Nephron (organoid): ENCODE measurements at regions not wholly inside any gene's neighbourhood (a gene's known extent, or its start where the extent isn't known, plus 50 kb on each side); places are given as distances from the start of the nearest gene placed in this dataset.

Experiments used
- H3K27ac Mint-ChIP-seq, 3 experiments: 2 replicates each; pipeline ENCODE4 v1.8.0; 2020; ENCODE audit warnings: mixed read lengths in 3 of 3, mild to moderate bottlenecking in 2 of 3, moderate library complexity in 1 of 3
- H3K27me3 Mint-ChIP-seq: 2 replicates; pipeline ENCODE4 v1.8.0; 2021; ENCODE audit warnings: low read depth, mild to moderate bottlenecking, moderate library complexity, mixed read lengths
- H3K36me3 Mint-ChIP-seq: 2 replicates; pipeline ENCODE4 v1.8.0; 2020; ENCODE audit warnings: low read depth, mixed read lengths
- H3K4me1 Mint-ChIP-seq: 2 replicates; pipeline ENCODE4 v1.8.0; 2020; ENCODE audit warnings: mixed read lengths
- H3K4me3 Mint-ChIP-seq, 3 experiments: 2 replicates each; pipeline ENCODE4 v1.8.0; 2020; ENCODE audit warnings: mild to moderate bottlenecking in 3 of 3, mixed read lengths in 3 of 3, moderate library complexity in 2 of 3
- H3K9me3 Mint-ChIP-seq: 2 replicates; pipeline ENCODE4 v1.8.0; 2020; ENCODE audit warnings: mixed read lengths
- TF ChIP-seq, protein P1 (sequence below), 3 experiments: fragments of 200-600 bp; sonication (generic); IDR thresholded peaks; one replicate each; pipeline ENCODE4 v1.5.0; 2021; ENCODE audit warnings: antibody characterized with exemption in 3 of 3; ENCODE audit not compliant: unreplicated experiment in 3 of 3

DNA sequence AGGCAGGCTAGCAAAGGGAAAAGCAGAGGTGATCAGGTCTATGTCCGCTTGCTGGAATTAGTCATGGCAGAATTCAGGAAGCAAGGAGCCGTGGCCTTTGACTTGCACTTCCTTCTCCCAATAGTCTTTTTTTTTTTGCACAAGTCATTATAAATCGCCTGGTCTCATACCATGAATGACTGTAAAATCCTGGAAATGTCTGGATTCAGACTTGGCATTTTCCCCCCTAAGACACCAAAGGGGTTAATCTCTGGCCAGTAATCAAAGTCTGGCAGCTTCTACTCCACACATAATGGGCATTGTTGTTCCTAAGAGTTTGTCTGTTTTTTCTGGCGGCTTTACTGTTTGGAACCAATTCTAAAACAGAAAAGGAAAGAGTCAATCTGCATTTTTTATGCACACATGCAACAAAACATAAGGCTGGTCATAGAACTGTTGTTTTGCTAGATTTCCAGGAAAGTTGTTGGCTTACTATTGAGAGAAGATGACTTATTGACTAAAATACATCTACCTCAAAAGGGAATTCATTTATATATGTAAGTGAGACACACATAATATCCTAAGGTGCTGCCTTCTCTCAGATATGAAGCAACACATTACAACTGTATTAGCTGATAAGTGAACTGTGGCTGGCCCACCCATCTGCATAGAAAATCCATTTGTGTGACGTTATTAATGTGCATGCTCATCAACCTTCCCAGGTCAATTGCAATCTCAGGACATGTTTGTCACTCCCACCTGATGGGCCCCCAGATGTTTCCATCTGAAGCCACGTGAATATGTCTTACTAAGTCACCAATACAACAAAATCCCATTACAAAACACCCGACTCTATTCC, 157.3 kb downstream of the BTG1 start:
- TF ChIP-seq, protein P1, sequence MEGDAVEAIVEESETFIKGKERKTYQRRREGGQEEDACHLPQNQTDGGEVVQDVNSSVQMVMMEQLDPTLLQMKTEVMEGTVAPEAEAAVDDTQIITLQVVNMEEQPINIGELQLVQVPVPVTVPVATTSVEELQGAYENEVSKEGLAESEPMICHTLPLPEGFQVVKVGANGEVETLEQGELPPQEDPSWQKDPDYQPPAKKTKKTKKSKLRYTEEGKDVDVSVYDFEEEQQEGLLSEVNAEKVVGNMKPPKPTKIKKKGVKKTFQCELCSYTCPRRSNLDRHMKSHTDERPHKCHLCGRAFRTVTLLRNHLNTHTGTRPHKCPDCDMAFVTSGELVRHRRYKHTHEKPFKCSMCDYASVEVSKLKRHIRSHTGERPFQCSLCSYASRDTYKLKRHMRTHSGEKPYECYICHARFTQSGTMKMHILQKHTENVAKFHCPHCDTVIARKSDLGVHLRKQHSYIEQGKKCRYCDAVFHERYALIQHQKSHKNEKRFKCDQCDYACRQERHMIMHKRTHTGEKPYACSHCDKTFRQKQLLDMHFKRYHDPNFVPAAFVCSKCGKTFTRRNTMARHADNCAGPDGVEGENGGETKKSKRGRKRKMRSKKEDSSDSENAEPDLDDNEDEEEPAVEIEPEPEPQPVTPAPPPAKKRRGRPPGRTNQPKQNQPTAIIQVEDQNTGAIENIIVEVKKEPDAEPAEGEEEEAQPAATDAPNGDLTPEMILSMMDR (IDR thresholded peaks at IDR 0.05; ENCODE audit: unreplicated experiment in 3 of 3): no peak
- Mint-ChIP-seq H3K9me3 (no peaks in the 10 kb centered on the region), H3K27me3 (no peaks in the 10 kb centered on the region), H3K4me3 (no peak overlapping the region), H3K4me1 (peaks cover 43% of the 10 kb centered on the region), H3K36me3 (no peaks in the 10 kb centered on the region), H3K27ac (peak overlapping the region; percentile 37 to 71 (median 56))

DNA sequence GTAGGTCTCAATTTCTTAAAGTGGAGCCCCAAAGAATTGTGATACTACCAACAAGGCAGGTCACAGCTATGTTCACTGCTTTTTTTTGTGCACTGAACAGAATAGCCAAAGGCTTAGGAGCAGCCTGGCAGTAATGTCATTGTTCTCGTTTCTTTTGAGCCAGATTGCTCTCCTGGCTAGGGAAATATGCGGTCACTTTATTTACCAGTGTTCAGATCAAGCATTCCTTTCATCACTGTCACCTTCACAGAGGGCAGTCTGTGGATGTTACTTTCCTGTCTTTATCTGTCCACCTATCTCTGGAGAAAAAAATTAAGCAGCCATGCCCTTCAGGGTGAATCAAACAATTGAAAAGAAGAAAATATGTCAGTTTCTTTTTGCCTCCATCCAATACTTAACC, 159.6 kb downstream of the BTG1 start:
- H3K36me3 Mint-ChIP-seq: no peaks in the 10 kb centered on the region
- H3K27ac Mint-ChIP-seq: peak overlapping the region; percentile 48 to 89 (median 72)
- H3K4me1 Mint-ChIP-seq: peaks cover 52% of the 10 kb centered on the region
- no peak overlapping the region for H3K4me3 Mint-ChIP-seq
- TF ChIP-seq, protein P1 (IDR thresholded peaks at IDR 0.05; ENCODE audit: unreplicated experiment in 3 of 3): no peak
- H3K9me3 Mint-ChIP-seq: no peaks in the 10 kb centered on the region
- H3K27me3 Mint-ChIP-seq: no peaks in the 10 kb centered on the region

DNA sequence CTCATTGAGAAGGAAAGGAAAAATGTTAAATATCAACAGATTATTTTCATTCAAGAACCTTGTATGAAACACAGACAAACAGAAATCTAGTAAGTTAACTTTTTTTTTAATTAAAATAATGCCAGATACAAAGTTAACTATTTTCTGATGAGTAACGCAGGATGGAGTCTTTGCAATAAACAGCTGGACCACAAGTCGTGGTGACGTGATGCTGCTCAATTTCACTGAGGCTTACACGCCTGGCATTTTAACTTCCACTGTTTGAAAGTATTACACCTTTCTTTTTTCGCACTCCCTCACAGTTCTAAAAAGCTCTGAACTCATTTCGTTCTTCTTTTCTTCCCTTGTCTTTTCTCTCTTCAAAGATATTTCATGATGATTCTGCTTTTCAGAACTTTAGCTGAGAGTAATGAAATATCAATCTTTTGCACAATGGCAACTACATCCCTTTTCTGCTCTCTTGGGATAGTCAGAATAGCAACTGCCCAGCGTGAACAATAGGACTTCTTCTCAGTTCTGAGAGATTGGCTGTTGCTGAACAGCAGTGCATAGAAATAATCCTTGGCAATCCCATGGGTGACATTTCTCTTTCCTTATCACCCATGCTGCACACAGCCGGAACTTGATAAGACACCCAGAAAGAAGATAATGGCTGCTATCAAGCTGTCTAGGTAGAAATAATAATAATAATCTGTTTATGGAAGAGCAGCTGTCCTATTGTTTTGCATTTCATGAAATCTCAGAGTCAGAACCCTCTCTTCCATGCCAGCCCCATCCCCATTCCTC, 160.5 kb downstream of the BTG1 start:
- Mint-ChIP-seq H3K4me3 (no peak overlapping the region), H3K27ac (peak overlapping the region; percentile 39 to 89 (median 72)), H3K4me1 (peaks cover 46% of the 10 kb centered on the region), H3K36me3 (no peaks in the 10 kb centered on the region), H3K27me3 (no peaks in the 10 kb centered on the region), H3K9me3 (no peaks in the 10 kb centered on the region)
- TF ChIP-seq, protein P1 (IDR thresholded peaks at IDR 0.05; ENCODE audit: unreplicated experiment in 3 of 3): no peak

DNA sequence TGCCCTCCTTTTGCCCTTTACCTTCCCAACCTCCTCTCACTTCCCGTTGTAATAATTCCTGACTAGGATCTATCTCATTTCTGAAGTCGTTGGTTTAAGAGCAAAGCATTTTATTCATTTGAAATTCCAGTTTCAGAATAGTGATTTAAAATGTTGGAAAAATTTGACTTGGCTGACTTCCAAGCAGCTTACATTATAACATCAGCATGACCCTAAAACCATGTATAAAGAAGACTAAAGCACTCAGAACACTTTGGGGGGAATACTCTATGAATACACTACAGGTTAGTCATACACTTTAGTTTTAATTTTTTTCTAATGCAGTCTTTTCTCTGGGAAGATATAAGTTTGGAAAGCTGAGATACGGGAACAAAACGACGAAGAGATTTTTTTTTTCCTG, 161.1 kb downstream of the BTG1 start:
- Mint-ChIP-seq H3K36me3 (no peaks in the 10 kb centered on the region), H3K27ac (peak overlapping the region; percentile 72 to 85 (median 83)), H3K27me3 (no peaks in the 10 kb centered on the region), H3K9me3 (no peaks in the 10 kb centered on the region), H3K4me3 (peak overlapping the region in 1 of 3 experiments; percentile 1), H3K4me1 (peaks cover 46% of the 10 kb centered on the region)
- TF ChIP-seq, protein P1 (IDR thresholded peaks at IDR 0.05; ENCODE audit: unreplicated experiment in 3 of 3): no peak

DNA sequence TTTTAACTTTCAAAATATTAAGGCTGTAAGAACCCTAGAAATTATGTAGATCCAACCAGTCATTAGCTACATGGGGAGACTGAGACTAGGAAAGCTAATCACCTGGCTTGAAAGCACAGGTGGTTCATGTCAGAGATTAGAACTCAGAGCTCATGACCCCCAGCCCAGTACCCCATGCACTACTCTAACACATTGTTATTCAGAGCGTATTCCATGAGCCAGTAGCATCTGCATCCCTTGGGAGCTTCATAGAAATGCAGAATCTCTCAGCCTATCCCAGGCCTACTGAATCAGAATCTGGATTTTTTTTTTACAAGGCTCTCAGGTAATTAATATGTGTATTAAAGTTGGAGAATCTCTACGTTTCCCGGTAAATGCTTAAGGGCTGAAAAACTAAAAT, 161.7 kb downstream of the BTG1 start:
- TF ChIP-seq, protein P1 (IDR thresholded peaks at IDR 0.05; ENCODE audit: unreplicated experiment in 3 of 3): no peak
- Mint-ChIP-seq H3K9me3 (no peaks in the 10 kb centered on the region), H3K4me1 (peaks cover 46% of the 10 kb centered on the region), H3K4me3 (no peak overlapping the region), H3K27me3 (no peaks in the 10 kb centered on the region), H3K36me3 (no peaks in the 10 kb centered on the region), H3K27ac (peak overlapping the region in 1 of 3 experiments; percentile 72)
